ENCODE measurements at regions not wholly inside any gene's neighbourhood (a gene's known extent, or its start where the extent isn't known, plus 50 kb on each side); places are given as distances from the start of the nearest gene placed in this dataset.

- H3K27ac ChIP-seq, result no peak overlapping the region
- no peak for DNase-seq
- no peaks in the 10 kb centered on the region for H3K36me3 ChIP-seq
- peaks cover 0 to 18% (median 5%) of the 10 kb centered on the region in 3 donors for H3K4me1 ChIP-seq
- TF ChIP-seq POLR2A (IDR thresholded peaks at IDR 0.05) (no peak), CTCF (IDR thresholded peaks at IDR 0.05) (no peak)
- intact Hi-C loops (cut with DNase I), result no loop called here
- WGBS, 2 donors, result 72 to 75% methylated on average over 6 of the region's 6 CpGs
- H3K9me3 ChIP-seq, result no peaks in the 10 kb centered on the region
- no peak overlapping the region for H3K4me3 ChIP-seq
- no peaks in the 10 kb centered on the region for H3K27me3 ChIP-seq
Measured at GRCh38 chr2:235234736-235235135, 259.1 kb upstream of the AGAP1 start.

- Histone ChIP-seq H3K4me1 (peaks cover 0 to 12% (median 4%) of the 10 kb centered on the region in 3 donors), H3K9me3 (no peaks in the 10 kb centered on the region), H3K36me3 (no peaks in the 10 kb centered on the region), H3K27ac (no peak overlapping the region), H3K4me3 (no peak overlapping the region), H3K27me3 (no peaks in the 10 kb centered on the region)
- TF ChIP-seq CTCF (IDR thresholded peaks at IDR 0.05), result no peak
- no peak for TF ChIP-seq POLR2A (IDR thresholded peaks at IDR 0.05)
- WGBS, 2 donors, result 70 to 75% methylated on average over 6 to 7 of the region's 7 CpGs
- intact Hi-C loops (cut with DNase I), result no loop called here
- no peak for DNase-seq
Measured at GRCh38 chr2:235235977-235236767, 257.7 kb upstream of the AGAP1 start.

DNA sequence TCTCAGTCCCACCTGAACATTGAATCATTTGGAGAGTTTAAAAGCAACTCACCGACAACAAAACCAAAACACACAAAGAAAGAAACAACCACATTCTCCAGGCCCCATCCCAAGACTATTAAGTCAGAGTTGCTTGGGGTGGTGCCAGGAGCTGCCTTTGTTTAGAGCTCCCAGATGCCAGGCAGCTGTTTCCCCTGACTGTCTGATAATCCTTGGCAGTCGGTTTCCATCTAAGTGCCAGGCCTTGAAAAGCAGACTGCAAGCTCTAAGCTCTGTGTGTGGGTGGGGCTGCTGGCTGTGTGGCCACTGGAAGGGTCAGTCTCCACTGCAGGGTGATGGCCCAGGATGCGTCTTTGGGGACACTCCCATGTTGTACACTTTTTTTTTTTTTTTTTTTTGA lies 255.3 kb upstream of the AGAP1 start:
- H3K4me1 ChIP-seq, result peaks cover 0 to 9% (median 0%) of the 10 kb centered on the region in 3 donors
- H3K9me3 ChIP-seq, result no peaks in the 10 kb centered on the region
- H3K27ac ChIP-seq, result no peak overlapping the region
- TF ChIP-seq CTCF (IDR thresholded peaks at IDR 0.05) (no peak), POLR2A (IDR thresholded peaks at IDR 0.05) (no peak)
- no peaks in the 10 kb centered on the region for H3K36me3 ChIP-seq
- peaks cover 0 to 4% (median 0%) of the 10 kb centered on the region in 4 donors for H3K27me3 ChIP-seq
- H3K4me3 ChIP-seq, result no peak overlapping the region
- intact Hi-C loops (cut with DNase I), result no loop called here
- 5 to 6% methylated on average over 3 of the region's 3 CpGs for WGBS, 2 donors
- DNase-seq, result no peak

DNA sequence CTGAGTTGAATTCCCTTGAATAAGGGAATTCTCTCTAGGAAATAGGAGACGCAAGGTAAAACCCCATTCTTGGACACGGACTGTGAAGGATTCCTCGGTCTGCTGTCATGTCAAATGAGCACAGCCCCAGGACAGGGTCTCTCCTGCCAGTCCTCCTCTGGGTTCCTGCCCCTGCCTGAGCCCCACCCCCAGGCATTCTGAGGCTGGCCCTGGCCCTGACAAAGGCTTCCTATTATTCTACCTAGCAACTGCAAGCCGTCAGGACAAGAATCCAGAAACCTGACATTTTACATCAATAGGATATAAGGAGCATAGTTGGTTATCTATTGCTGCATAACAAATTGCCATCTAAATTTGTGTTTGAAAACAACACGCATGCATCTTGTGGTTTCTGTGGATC lies 253.3 kb upstream of the AGAP1 start:
- Histone ChIP-seq H3K27ac (no peak overlapping the region), H3K36me3 (no peaks in the 10 kb centered on the region), H3K4me3 (no peak overlapping the region), H3K4me1 (peaks cover 0 to 9% (median 0%) of the 10 kb centered on the region in 3 donors), H3K9me3 (no peaks in the 10 kb centered on the region), H3K27me3 (peaks cover 0 to 8% (median 0%) of the 10 kb centered on the region in 4 donors)
- intact Hi-C loops (cut with DNase I), result no loop called here
- no peak for TF ChIP-seq POLR2A (IDR thresholded peaks at IDR 0.05)
- no peak for TF ChIP-seq CTCF (IDR thresholded peaks at IDR 0.05)
- 65 to 78% methylated on average over 5 of the region's 5 CpGs for WGBS, 2 donors
- DNase-seq, result no peak

GRCh38 chr2:235244255-235245220 lies 249.3 kb upstream of the AGAP1 start:
- H3K36me3 ChIP-seq, result no peaks in the 10 kb centered on the region
- no peaks in the 10 kb centered on the region for H3K9me3 ChIP-seq
- H3K4me3 ChIP-seq, result no peak overlapping the region
- intact Hi-C loops (cut with DNase I), result no loop called here
- WGBS, 2 donors, result 44 to 45% methylated on average over 8 of the region's 8 CpGs
- H3K27me3 ChIP-seq, result peaks cover 0 to 12% (median 0%) of the 10 kb centered on the region in 4 donors
- no peak overlapping the region for H3K27ac ChIP-seq
- H3K4me1 ChIP-seq, result no peaks in the 10 kb centered on the region
- no peak for DNase-seq
- no peak for TF ChIP-seq POLR2A (IDR thresholded peaks at IDR 0.05)
- TF ChIP-seq CTCF (IDR thresholded peaks at IDR 0.05), result no peak
